Esophagus muscularis mucosa (tissue), 4 donors: ENCODE measurements at regions not wholly inside any gene's neighbourhood (a gene's known extent, or its start where the extent isn't known, plus 50 kb on each side); places are given as distances from the start of the nearest gene placed in this dataset.
A peak's percentile ranks its signal among the peaks of the same experiment; 100 is the strongest.

Experiments used
- DNase-seq: peaks from one replicate; pipeline ENCODE4 v3.0.0-alpha.2; 2017; ENCODE audit errors: extremely low spot score
- H3K27ac ChIP-seq, 4 donors: fragments of 200-600 bp; sonication (generic); replicated peaks in 1 of 4; 1 replicate in 3 of 4; 2 replicates in 1 of 4; pipeline ENCODE4 v1.5.1; 2016 to 2019; ENCODE audit warnings: mild to moderate bottlenecking in 1 of 4
- H3K27me3 ChIP-seq, 4 donors: fragments of 200-600 bp; sonication (generic); one replicate each; pipeline versions ENCODE4 v1.5.1 to v1.6.0; 2016 to 2019
- H3K36me3 ChIP-seq, 4 donors: fragments of 200-600 bp; sonication (generic); one replicate each; pipeline ENCODE4 v1.5.1; 2016 to 2019
- H3K4me1 ChIP-seq, 4 donors: fragments of 200-600 bp; sonication (generic); one replicate each; pipeline ENCODE4 v1.5.1; 2016 to 2019
- H3K4me3 ChIP-seq, 4 donors: fragments of 200-600 bp; sonication (generic); 1 replicate in 2 of 4; 2 replicates in 2 of 4; pipeline ENCODE4 v1.5.1; 2016 to 2019; ENCODE audit warnings: mild to moderate bottlenecking in 4 of 4, moderate library complexity in 1 of 4
- H3K9me3 ChIP-seq, 4 donors: fragments of 200-600 bp; sonication (generic); 1 replicate in 3 of 4; 2 replicates in 1 of 4; pipeline ENCODE4 v1.5.1; 2016 to 2019
- EP300 ChIP-seq: sonication (generic); formaldehyde crosslinking; IDR thresholded peaks from one replicate; pipeline ENCODE4 v1.6.1; 2017; ENCODE audit warnings: antibody characterized with exemption
- POLR2A ChIP-seq: fragments of 450-650 bp; IDR thresholded peaks from one replicate; pipeline ENCODE4 v1.6.1; 2017; ENCODE audit warnings: antibody characterized with exemption, moderate library complexity, mild to moderate bottlenecking, low read depth
- POLR2AphosphoS5 ChIP-seq, 2 donors: sonication (generic); formaldehyde crosslinking; IDR thresholded peaks; one replicate each; pipeline ENCODE4 v1.6.1; 2017; ENCODE audit warnings: antibody characterized with exemption in 2 of 2
- WGBS: methylation state at CpG from one replicate; pipeline ENCODE4 v1.1.5; 2018; 5-methylcytosine and 5-hydroxymethylcytosine counted together
- intact Hi-C: fragments of 100-400 bp; cut with DNase I; formaldehyde crosslinking; loops from one replicate; pipeline ENCODE4 v1.15.1; 2023
- TF ChIP-seq, protein P1 (sequence below), 3 experiments: fragments of 200-600 bp in 2 of 3; fragments of 450-650 bp in 1 of 3; sonication (generic) in 2 of 3; IDR thresholded peaks; one replicate each; pipeline ENCODE4 v1.5.1; 2017 to 2019; ENCODE audit warnings: antibody characterized with exemption in 3 of 3, mild to moderate bottlenecking in 2 of 3, moderate library complexity in 1 of 3

DNA sequence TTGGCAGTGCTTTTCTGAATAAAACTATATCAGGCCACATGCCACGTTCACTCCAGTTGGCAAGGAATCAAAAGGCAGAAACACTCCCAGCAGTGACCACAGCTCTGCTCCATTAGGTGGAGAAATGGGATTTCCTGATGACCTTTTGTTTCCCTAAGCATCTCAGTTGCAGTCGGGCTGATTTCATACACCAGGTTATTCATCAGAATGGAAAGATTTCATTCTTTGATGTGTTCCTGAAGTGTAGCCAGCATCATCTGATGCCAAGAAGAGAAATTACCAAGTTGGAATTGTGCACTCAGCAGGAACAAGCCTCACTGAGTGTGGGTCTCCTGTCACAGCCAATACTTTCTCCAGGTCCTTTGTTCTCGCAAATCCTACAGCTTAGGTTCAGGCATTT lies 193.7 kb downstream of the SPATA18 start:
- no peak for DNase-seq
- Histone ChIP-seq H3K27me3 (no peaks in the 10 kb centered on the region), H3K9me3 (no peaks in the 10 kb centered on the region), H3K27ac (no peak overlapping the region), H3K36me3 (no peaks in the 10 kb centered on the region), H3K4me3 (no peak overlapping the region), H3K4me1 (peaks cover 3 to 22% (median 19%) of the 10 kb centered on the region in 4 donors)
- WGBS = 32% methylated on average over 3 of the region's 3 CpGs
- TF ChIP-seq POLR2AphosphoS5 (IDR thresholded peaks at IDR 0.05) (peak in 1 of 2 donors; percentile 9), EP300 (no peak)
- intact Hi-C loops = no loop called here

DNA sequence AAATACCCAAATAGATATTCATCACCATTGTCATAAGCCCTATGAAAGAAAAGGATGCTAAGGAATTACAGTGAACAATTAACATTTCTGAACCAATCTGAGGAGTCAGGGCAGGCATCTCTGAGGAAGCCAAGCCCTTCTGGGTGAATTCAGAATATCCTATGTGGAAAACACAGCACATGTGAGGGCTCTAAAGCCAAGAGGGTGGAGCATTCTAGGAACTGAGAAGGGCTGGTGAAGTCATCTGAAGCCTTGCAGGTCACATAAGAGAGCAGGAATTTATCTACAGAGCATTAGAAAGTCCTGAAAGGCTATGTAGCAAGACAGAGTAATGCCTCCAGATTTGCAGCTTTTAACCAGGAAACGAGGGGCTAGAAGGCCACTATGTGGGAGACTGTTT lies 195.7 kb downstream of the SPATA18 start:
- no peak for DNase-seq
- no peaks in the 10 kb centered on the region for H3K36me3 ChIP-seq
- no peaks in the 10 kb centered on the region for H3K27me3 ChIP-seq
- H3K4me3 ChIP-seq = no peak overlapping the region
- H3K9me3 ChIP-seq = peaks cover 0 to under 1% (median 0%) of the 10 kb centered on the region in 4 donors
- no peak overlapping the region for H3K27ac ChIP-seq
- TF ChIP-seq, protein P1, sequence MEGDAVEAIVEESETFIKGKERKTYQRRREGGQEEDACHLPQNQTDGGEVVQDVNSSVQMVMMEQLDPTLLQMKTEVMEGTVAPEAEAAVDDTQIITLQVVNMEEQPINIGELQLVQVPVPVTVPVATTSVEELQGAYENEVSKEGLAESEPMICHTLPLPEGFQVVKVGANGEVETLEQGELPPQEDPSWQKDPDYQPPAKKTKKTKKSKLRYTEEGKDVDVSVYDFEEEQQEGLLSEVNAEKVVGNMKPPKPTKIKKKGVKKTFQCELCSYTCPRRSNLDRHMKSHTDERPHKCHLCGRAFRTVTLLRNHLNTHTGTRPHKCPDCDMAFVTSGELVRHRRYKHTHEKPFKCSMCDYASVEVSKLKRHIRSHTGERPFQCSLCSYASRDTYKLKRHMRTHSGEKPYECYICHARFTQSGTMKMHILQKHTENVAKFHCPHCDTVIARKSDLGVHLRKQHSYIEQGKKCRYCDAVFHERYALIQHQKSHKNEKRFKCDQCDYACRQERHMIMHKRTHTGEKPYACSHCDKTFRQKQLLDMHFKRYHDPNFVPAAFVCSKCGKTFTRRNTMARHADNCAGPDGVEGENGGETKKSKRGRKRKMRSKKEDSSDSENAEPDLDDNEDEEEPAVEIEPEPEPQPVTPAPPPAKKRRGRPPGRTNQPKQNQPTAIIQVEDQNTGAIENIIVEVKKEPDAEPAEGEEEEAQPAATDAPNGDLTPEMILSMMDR (IDR thresholded peaks at IDR 0.05) = no peak
- TF ChIP-seq EP300 = no peak
- TF ChIP-seq POLR2AphosphoS5 (IDR thresholded peaks at IDR 0.05) = no peak
- intact Hi-C loops = no loop called here
- H3K4me1 ChIP-seq = peaks cover 9 to 30% (median 26%) of the 10 kb centered on the region in 4 donors
- WGBS = 78% methylated on average over 1 of the region's 1 CpG

DNA sequence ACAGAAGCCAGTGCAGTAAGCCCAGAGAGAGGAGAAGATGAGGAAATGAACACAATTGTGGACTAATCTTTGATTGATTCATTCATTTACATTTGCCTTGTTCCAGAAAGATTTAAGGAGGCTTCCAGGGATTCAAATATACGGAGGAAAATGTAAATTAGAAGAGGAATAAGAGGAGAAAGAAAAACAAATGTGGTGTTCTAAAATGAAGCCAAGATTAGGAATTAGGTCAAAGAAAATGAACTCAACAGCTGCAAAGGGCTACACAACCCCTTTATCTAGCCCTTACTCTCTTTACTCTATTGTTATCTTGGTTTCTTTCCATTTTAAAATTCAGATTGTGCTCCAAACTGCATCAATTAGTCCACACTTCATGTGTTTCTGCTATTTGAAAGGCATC lies 196.8 kb downstream of the SPATA18 start:
- TF ChIP-seq EP300 (no peak), POLR2AphosphoS5 (IDR thresholded peaks at IDR 0.05) (no peak), POLR2A (no peak)
- TF ChIP-seq, protein P1 (IDR thresholded peaks at IDR 0.05) = no peak
- Histone ChIP-seq H3K27me3 (no peaks in the 10 kb centered on the region), H3K36me3 (no peaks in the 10 kb centered on the region), H3K9me3 (peaks cover 0 to 3% (median 0%) of the 10 kb centered on the region in 4 donors), H3K4me1 (peaks cover 9 to 30% (median 26%) of the 10 kb centered on the region in 4 donors), H3K27ac (no peak overlapping the region), H3K4me3 (no peak overlapping the region)
- DNase-seq = no peak
- intact Hi-C loops = no loop called here
- WGBS = 49% methylated on average over 1 of the region's 1 CpG

DNA sequence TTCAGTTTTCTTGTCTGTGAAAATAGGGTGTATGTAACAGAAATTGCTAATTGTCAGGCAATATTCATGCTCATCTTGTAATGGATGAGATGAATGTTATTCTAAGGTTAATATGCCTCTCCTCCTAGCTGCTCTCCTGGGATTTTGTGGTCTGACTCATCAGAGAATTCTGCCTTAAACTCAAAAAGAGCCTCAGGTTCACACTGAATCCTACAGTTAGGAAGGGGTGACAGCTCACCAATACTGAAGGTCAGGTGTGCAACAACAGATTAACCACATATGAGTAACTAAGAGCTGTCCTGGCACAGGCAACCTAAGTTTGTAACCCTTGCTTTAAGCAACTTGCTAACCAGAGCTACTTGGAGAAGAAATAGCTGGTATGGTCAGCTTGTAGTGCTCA lies 197.7 kb downstream of the SPATA18 start:
- DNase-seq = no peak
- no peak overlapping the region for H3K4me3 ChIP-seq
- TF ChIP-seq EP300 (no peak), POLR2AphosphoS5 (IDR thresholded peaks at IDR 0.05) (no peak), POLR2A (no peak)
- TF ChIP-seq, protein P1 (IDR thresholded peaks at IDR 0.05) = no peak
- H3K27me3 ChIP-seq = no peaks in the 10 kb centered on the region
- peaks cover 9 to 28% (median 25%) of the 10 kb centered on the region in 4 donors for H3K4me1 ChIP-seq
- intact Hi-C loops = no loop called here
- H3K36me3 ChIP-seq = no peaks in the 10 kb centered on the region
- H3K27ac ChIP-seq = no peak overlapping the region
- H3K9me3 ChIP-seq = peaks cover 0 to 3% (median 0%) of the 10 kb centered on the region in 4 donors

DNA sequence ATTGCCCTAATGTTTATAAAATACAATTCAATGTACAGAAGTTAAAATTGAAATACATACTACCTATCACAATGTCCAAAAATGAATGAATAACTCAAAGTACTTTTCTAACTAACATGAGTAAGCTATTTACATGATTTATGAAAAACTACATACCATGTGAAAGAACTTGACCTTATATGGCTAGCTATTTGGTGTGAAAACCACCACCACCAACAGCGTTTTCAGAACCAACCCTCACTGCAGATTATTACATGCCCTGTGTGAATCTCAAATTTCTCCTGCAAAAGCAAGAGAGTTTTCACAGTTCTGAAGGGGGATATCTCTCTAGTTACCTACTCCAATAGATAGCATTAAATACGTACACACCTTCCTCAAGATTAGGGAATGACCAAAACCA lies 198.5 kb downstream of the SPATA18 start:
- 69% methylated on average over 2 of the region's 2 CpGs for WGBS
- intact Hi-C loops = no loop called here

More for the DNA sequence above, 198.5 kb downstream of the SPATA18 start:
- Histone ChIP-seq H3K4me3 (no peak overlapping the region), H3K4me1 (peaks cover 9 to 23% (median 20%) of the 10 kb centered on the region in 4 donors), H3K36me3 (no peaks in the 10 kb centered on the region), H3K27me3 (no peaks in the 10 kb centered on the region), H3K9me3 (peaks cover 0 to 3% (median 0%) of the 10 kb centered on the region in 4 donors), H3K27ac (no peak overlapping the region)
- no peak for DNase-seq
- TF ChIP-seq EP300 (no peak), POLR2A (no peak), POLR2AphosphoS5 (IDR thresholded peaks at IDR 0.05) (no peak)
- TF ChIP-seq, protein P1 (IDR thresholded peaks at IDR 0.05) = no peak
